ENCODE measurements at regions not wholly inside any gene's neighbourhood (a gene's known extent, or its start where the extent isn't known, plus 50 kb on each side); places are given as distances from the start of the nearest gene placed in this dataset.

DNA sequence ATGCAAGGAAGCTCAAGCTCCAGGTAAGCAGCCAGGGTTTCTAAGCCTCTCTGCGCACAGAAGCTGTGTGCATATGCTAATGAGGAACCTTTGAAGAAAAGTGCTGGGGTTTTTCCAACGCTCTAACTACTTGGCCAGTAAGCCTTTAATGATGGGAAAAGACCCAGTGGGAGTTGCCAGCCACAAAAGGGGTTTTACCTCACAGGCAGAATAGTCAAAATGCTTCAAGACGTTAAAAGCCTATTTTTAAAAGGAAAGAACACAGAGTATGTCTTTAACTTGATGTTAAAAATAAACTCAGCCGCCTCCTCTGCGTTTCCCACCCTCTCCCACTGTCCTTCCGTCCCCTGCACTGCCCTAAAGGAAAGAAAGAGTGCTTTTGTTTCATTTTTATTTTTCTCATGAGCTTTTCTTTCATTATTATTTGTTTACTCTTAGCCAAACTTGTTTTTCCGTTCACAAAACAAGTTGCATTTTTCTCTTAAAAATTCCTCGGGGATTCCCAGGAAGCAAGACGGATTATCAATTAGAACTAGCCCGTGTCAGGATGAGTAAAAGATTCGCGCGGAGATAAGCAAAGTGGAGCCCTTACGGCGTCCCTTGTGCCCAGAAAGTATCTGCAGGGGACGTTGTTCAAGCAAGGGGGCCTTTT, 209.8 kb upstream of the NUDT4 start:
- H3K4me1 Mint-ChIP-seq (ENCODE audit: low read depth) = no peaks in the 10 kb centered on the region
- no peak overlapping the region for H3K27ac Mint-ChIP-seq
- H3K36me3 Mint-ChIP-seq (ENCODE audit: low read depth) = no peaks in the 10 kb centered on the region
- no peak overlapping the region for H3K4me3 Mint-ChIP-seq
- peak; percentile 32 for DNase-seq (ENCODE audit: low spot score)
- no peaks in the 10 kb centered on the region for H3K9me3 Mint-ChIP-seq
- no peaks in the 10 kb centered on the region for H3K27me3 Mint-ChIP-seq (ENCODE audit: low read depth)

DNA sequence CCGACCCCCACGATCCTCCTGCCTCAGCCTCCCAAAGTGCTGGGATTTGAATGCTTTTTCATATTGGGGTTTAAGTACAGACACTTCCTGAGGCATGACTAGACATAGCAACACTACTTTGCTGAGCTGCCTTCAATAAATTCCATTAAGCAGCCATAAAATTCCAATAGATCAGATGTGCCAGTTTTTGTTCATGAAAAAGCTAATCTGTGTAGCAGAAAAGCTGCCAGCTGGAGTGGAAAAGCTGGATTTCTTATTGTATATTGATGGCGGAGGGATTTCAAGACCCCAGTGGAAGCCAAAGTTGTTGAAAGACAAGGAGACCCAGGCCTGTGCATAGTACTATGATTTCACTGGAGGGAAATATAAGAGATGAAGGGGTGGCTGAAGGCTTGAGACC, 209.0 kb upstream of the NUDT4 start:
- H3K36me3 Mint-ChIP-seq (ENCODE audit: low read depth) = no peaks in the 10 kb centered on the region
- no peaks in the 10 kb centered on the region for H3K27me3 Mint-ChIP-seq (ENCODE audit: low read depth)
- no peaks in the 10 kb centered on the region for H3K4me1 Mint-ChIP-seq (ENCODE audit: low read depth)
- H3K27ac Mint-ChIP-seq = no peak overlapping the region
- no peak for DNase-seq (ENCODE audit: low spot score)
- no peak overlapping the region for H3K4me3 Mint-ChIP-seq
- no peaks in the 10 kb centered on the region for H3K9me3 Mint-ChIP-seq

DNA sequence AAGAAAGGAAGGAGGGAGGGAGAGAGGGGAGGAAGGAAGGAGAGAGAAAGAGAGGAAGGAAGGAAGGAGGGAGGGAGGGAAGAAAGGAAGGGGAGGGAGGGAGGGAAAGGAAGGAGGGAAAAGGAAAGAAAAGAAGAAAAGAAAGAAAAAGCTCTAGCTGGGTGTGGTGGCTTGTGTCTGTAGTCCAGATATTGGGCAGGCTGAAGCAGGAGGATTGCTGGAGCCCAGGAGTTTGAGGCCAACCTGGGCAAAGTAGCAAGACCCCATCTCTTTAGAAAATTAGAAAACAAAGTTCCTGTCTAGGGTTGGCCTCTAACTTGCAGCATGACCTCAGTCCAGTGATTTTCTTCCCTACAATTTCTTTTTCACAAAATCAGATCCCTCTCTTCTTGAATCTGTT, 208.2 kb upstream of the NUDT4 start:
- H3K27ac Mint-ChIP-seq = no peak overlapping the region
- no peak for DNase-seq (ENCODE audit: low spot score)
- no peaks in the 10 kb centered on the region for H3K9me3 Mint-ChIP-seq
- no peaks in the 10 kb centered on the region for H3K4me1 Mint-ChIP-seq (ENCODE audit: low read depth)
- H3K36me3 Mint-ChIP-seq (ENCODE audit: low read depth) = no peaks in the 10 kb centered on the region
- H3K4me3 Mint-ChIP-seq = no peak overlapping the region
- H3K27me3 Mint-ChIP-seq (ENCODE audit: low read depth) = no peaks in the 10 kb centered on the region

DNA sequence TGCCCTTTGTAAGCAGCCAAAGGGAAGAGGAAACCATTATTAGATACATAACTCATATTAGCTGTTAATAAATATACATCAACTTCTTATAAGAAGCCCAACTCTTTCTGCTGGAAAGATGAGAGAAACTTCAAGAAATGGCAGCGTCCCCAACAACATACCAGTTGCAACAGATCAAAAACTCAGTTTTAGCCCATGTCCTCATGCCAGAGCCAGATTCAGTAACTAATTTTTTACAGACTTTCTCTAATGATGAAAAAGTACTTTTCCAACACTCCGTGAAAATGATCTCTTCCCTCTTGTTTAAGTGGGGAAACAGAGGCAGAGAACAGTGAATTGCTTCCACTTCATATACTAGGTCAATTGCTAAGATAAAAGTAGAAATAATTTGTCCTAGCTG, 206.8 kb upstream of the NUDT4 start:
- no peaks in the 10 kb centered on the region for H3K36me3 Mint-ChIP-seq (ENCODE audit: low read depth)

DNA sequence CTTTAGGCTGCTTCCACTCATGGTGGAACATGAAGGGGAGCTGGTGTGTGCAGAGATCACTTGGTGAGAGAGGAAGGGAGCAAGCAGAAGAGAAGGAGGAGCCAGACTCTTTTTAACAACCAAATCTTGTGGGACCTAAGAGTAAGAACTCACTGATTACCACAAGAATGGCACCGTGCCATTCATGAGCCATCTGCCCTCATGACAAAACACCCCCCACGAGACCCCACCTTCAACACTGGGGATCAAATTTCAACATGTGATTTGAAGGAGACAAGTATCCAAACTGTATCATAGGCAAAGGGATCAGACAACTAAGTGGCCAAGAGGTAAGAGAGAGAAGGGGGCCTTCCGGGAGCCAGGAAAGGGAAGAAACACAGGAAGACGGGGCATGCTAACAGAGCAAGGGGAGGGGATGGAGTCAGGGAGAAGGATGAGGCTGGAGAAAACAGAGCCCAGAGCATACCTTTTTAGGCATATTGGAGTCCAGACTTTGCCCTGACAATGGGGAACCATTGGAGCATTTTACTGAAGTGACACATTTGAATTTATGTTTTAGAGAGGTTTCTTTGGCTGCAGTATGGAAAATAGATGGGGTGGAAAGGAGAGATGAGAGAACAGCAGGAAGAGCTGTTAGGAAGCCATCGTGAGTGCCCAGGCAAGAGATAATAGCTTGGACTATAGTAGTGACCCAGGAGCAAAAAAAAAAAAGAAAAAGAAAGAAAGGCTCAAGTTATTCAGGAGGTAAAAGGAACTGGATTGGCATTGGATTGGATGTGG, 204.4 kb upstream of the NUDT4 start:
- Mint-ChIP-seq H3K4me3 (no peak overlapping the region), H3K4me1 (ENCODE audit: low read depth) (no peaks in the 10 kb centered on the region), H3K36me3 (ENCODE audit: low read depth) (no peaks in the 10 kb centered on the region), H3K27ac (no peak overlapping the region), H3K27me3 (ENCODE audit: low read depth) (no peaks in the 10 kb centered on the region), H3K9me3 (no peaks in the 10 kb centered on the region)
- DNase-seq (ENCODE audit: low spot score) = no peak

More for the DNA sequence above, 206.8 kb upstream of the NUDT4 start:
- H3K9me3 Mint-ChIP-seq = no peaks in the 10 kb centered on the region
- DNase-seq (ENCODE audit: low spot score) = no peak
- H3K4me1 Mint-ChIP-seq (ENCODE audit: low read depth) = no peaks in the 10 kb centered on the region
- no peaks in the 10 kb centered on the region for H3K27me3 Mint-ChIP-seq (ENCODE audit: low read depth)
- no peak overlapping the region for H3K27ac Mint-ChIP-seq
- no peak overlapping the region for H3K4me3 Mint-ChIP-seq

DNA sequence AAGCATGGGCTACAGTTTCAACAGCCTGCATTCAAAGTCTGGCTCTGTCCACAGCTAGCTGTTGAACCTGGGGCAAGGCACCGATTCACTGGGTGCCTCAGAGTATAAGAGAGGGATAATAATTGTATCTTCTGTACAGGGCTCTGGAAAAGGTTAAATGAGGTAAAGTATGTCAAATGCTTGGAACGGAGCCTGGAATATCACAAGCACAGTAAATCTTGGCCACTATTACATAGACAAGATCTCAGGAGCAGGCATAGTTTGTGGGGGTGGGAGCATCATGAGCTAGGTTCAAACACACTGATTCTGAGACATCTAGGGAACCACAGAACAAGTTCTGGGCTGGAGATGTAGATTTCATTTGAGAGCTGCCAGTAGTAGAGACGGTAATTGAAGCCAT, 203.7 kb upstream of the NUDT4 start:
- H3K27ac Mint-ChIP-seq = no peak overlapping the region
- no peaks in the 10 kb centered on the region for H3K36me3 Mint-ChIP-seq (ENCODE audit: low read depth)
- no peak overlapping the region for H3K4me3 Mint-ChIP-seq
- no peak for DNase-seq (ENCODE audit: low spot score)
- H3K4me1 Mint-ChIP-seq (ENCODE audit: low read depth) = no peaks in the 10 kb centered on the region
- no peaks in the 10 kb centered on the region for H3K27me3 Mint-ChIP-seq (ENCODE audit: low read depth)
- no peaks in the 10 kb centered on the region for H3K9me3 Mint-ChIP-seq

DNA sequence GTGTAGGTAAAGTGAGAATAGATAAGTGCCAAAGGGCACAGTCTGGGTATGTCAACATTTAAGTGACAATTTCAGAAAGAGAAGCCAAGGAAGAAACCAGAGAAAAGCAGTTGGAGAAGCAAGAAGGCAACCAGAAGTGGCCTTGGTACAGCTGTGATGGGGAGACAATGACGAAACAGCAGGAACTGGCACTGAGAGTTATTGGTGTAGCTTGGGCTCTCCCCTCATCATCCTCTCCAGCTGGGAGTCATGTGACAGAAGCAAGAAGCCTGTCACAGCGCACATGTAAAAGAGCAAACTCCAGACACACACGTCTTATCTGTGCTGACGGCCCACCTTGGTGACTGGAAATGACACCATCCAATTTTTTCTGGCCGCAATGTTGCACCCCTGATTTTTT, 203.3 kb upstream of the NUDT4 start:
- Mint-ChIP-seq H3K27me3 (ENCODE audit: low read depth) (no peaks in the 10 kb centered on the region), H3K4me3 (no peak overlapping the region)

DNA sequence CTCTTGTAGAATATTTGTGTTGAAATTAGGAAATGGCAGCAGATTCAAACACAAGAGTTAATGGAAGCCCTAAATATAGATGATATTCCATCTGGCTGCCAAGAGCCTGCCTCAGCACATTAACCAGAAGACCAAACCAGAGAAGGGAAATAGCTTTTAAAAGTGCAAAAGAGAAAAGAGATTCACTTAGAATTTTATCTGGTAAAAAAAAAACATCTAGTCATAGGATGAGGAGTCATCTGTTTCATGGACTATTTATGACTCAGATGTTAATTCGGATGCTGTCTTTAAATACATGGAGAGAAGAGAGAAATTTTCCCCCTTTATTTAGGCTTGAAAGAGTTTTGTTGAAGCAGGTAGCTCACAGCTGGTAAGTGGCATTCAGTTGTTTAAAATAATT, 201.6 kb upstream of the NUDT4 start:
- DNase-seq (ENCODE audit: low spot score) = no peak
- H3K36me3 Mint-ChIP-seq (ENCODE audit: low read depth) = no peaks in the 10 kb centered on the region
- H3K27me3 Mint-ChIP-seq (ENCODE audit: low read depth) = no peaks in the 10 kb centered on the region
- no peak overlapping the region for H3K4me3 Mint-ChIP-seq
- H3K4me1 Mint-ChIP-seq (ENCODE audit: low read depth) = no peaks in the 10 kb centered on the region
- H3K27ac Mint-ChIP-seq = no peak overlapping the region
- no peaks in the 10 kb centered on the region for H3K9me3 Mint-ChIP-seq

More for the DNA sequence above, 203.3 kb upstream of the NUDT4 start:
- Mint-ChIP-seq H3K27ac (no peak overlapping the region), H3K9me3 (no peaks in the 10 kb centered on the region), H3K4me1 (ENCODE audit: low read depth) (no peaks in the 10 kb centered on the region), H3K36me3 (ENCODE audit: low read depth) (no peaks in the 10 kb centered on the region)
- DNase-seq (ENCODE audit: low spot score) = no peak

DNA sequence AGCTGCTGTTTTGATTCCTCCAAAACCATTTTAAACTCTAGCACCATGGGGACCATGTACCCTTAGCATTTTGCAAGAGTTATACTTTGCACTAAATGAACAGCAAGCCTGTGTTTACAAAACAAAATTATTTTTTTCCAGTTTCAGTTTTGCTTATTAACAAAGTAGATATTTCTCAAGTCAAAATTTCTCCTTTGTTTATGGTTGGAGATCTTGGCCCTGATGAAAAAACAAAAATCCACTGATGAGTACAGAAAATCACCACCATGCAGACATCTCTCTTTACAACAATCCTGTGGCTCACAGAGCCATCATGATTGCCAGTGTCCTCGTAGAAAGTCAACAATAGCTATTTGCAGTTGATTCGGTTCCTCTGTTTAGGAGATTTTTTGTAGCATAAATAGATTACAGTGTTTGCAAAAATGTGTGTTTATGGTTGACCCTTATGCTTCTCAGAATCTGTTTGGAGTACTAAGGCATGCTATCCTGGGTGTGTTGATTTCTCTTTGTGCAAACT, 201.1 kb upstream of the NUDT4 start:
- Mint-ChIP-seq H3K36me3 (ENCODE audit: low read depth) (no peaks in the 10 kb centered on the region), H3K4me1 (ENCODE audit: low read depth) (no peaks in the 10 kb centered on the region), H3K4me3 (no peak overlapping the region), H3K27ac (no peak overlapping the region), H3K9me3 (no peaks in the 10 kb centered on the region), H3K27me3 (ENCODE audit: low read depth) (no peaks in the 10 kb centered on the region)
- no peak for DNase-seq (ENCODE audit: low spot score)

DNA sequence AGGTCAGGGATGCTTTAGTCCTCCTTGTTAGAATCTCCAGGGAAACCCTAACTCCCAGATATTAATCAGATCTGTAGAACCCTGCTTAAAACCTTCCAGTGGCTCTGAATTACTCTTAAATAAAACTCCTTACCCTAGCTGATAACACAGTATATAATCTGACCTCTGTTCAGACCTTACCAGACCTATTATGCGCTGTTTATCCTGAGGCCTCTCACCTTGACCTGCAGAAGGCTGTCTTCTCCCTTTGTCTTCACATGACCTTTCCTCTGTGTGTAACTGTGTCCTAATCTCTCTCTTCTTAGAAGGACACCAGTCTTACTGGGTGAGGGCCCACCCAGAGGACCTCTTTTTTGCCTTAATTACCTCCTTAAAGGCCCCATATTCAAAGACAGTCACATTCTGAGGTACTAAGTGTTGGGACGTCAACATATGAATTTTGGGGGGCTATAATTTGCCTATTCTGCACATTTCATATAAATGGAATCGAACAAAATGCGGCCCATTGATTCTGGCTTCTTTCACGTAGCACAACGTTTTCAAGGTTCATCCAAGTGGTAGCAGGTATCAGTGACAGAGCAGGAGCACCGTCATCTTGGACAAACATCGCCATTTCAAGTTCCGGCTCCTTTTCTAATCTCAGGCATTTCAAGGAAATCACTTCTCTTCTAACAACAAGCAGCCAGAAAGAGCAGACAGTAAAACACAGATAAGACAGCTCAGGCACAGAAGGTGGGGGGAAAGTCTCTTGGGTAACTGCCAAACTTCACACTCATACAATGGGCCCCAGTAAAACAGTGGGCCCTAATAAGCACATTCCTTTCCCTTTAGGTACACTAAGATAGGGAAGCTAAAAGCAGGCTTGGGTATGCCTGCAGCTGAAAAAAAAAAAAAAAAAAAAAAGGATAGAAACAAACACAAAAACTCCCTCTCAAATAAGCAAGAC, 200.2 kb upstream of the NUDT4 start:
- H3K4me3 Mint-ChIP-seq = no peak overlapping the region
- no peaks in the 10 kb centered on the region for H3K27me3 Mint-ChIP-seq (ENCODE audit: low read depth)
- H3K27ac Mint-ChIP-seq = no peak overlapping the region
- no peaks in the 10 kb centered on the region for H3K9me3 Mint-ChIP-seq
- H3K4me1 Mint-ChIP-seq (ENCODE audit: low read depth) = no peaks in the 10 kb centered on the region
- DNase-seq (ENCODE audit: low spot score) = no peak
- no peaks in the 10 kb centered on the region for H3K36me3 Mint-ChIP-seq (ENCODE audit: low read depth)

DNA sequence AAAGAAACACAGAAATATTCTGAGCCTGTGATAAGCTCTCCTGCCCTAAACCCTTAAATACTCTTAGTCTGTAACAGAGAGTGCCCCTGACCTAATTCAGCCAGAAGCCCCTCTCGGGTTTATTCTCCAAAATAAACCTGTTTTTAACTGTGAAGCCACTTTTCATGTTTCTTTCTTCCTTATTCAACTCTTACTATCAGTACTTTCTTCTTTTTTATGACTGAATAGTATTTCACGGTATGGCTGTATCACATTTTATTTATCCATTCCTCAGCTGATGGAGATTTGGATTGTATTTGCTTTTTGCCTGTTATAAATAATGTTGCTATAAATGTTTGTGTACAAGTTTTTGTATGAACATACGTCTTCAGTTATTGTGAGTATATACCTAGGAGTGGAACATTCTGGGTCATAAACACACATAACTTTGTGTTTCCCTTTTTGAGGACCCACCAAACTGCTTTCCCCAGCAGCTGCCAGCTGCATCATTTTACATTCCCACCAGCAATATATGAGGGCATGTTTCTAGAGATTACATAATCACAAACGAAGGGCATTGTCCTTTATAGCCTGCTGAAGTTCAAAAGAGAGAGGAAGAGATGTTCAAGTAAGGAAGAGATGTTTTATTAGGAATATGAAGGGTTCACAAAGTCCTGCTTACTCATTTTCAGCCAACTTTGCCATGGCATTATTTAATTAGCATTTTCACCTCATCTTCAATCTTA, 199.4 kb upstream of the NUDT4 start:
- no peak for DNase-seq (ENCODE audit: low spot score)
- H3K4me3 Mint-ChIP-seq = no peak overlapping the region
- H3K9me3 Mint-ChIP-seq = no peaks in the 10 kb centered on the region
- no peaks in the 10 kb centered on the region for H3K4me1 Mint-ChIP-seq (ENCODE audit: low read depth)
- H3K27ac Mint-ChIP-seq = no peak overlapping the region
- H3K27me3 Mint-ChIP-seq (ENCODE audit: low read depth) = no peaks in the 10 kb centered on the region
- no peaks in the 10 kb centered on the region for H3K36me3 Mint-ChIP-seq (ENCODE audit: low read depth)

DNA sequence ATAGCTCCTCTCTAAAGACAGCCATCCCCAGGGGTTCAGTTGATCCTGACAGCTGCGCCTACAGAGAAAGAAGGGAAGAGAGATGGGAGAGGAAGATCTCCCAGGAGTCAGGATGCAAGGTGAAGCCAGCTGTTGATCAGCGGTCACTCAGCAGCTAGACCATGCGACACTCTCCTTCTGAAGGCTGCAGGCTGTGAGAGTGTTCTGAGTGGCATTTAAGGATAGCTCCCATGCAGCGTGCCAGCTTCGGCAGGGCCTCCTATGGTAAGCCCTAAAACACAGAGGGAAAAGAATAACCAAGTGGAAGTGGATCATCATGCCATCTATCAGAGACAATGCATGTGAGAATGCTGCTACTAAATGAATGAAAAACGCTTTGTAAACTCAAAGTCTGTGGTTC, 197.9 kb upstream of the NUDT4 start:
- no peak for DNase-seq (ENCODE audit: low spot score)
- no peaks in the 10 kb centered on the region for H3K9me3 Mint-ChIP-seq
- H3K4me1 Mint-ChIP-seq (ENCODE audit: low read depth) = peaks cover 10% of the 10 kb centered on the region
- no peaks in the 10 kb centered on the region for H3K27me3 Mint-ChIP-seq (ENCODE audit: low read depth)
- no peak overlapping the region for H3K27ac Mint-ChIP-seq
- peaks cover 5% of the 10 kb centered on the region for H3K36me3 Mint-ChIP-seq (ENCODE audit: low read depth)
- H3K4me3 Mint-ChIP-seq = no peak overlapping the region

DNA sequence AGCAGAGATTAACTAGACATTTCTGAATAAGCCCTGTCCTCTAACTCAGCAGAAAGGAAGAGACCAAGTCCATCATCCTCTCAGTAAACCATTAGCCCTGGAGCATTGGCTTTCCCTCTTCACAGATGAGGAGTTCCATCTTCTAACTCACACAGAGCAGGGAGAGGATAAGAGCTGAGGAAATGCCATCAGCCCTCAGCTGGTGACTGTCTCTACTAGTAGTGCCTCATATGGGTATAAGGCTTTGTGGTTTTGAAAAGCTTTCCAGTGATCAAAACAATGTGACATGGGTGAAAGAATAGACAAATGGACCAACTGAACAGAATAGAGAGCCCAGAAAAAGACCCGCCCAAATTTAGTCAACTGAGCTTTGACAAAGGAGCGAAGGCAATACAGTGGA, 197.2 kb upstream of the NUDT4 start:
- Mint-ChIP-seq H3K27me3 (ENCODE audit: low read depth) (no peaks in the 10 kb centered on the region), H3K4me1 (ENCODE audit: low read depth) (peaks cover 12% of the 10 kb centered on the region), H3K27ac (no peak overlapping the region), H3K36me3 (ENCODE audit: low read depth) (peaks cover 5% of the 10 kb centered on the region), H3K4me3 (no peak overlapping the region), H3K9me3 (peaks cover 7% of the 10 kb centered on the region)
- DNase-seq (ENCODE audit: low spot score) = no peak
